H9 (cell line): ENCODE measurements at regions not wholly inside any gene's neighbourhood (a gene's known extent, or its start where the extent isn't known, plus 50 kb on each side); places are given as distances from the start of the nearest gene placed in this dataset.

ENCODE experiments used
- DNase-seq: peaks from one replicate; pipeline ENCODE4 v3.0.0-alpha.2; 2017
- H2AFZ ChIP-seq: one replicate; pipeline ENCODE4 v1.6.1; 2013; ENCODE audit warnings: mild to moderate bottlenecking, low read length, control low read depth, moderate library complexity
- H2AK5ac ChIP-seq: 2 replicates; pipeline ENCODE4 v1.6.1; 2013; ENCODE audit warnings: low read length, control low read depth, mixed read lengths; ENCODE audit not compliant: insufficient read length
- H2BK120ac ChIP-seq: one replicate; pipeline ENCODE4 v1.6.1; 2013; ENCODE audit warnings: low read depth, mild to moderate bottlenecking, low read length, control low read depth, inconsistent platforms; ENCODE audit not compliant: poor library complexity, severe bottlenecking
- H2BK12ac ChIP-seq: 2 replicates; pipeline ENCODE4 v1.6.1; 2013; ENCODE audit warnings: low read length, control low read depth, mixed read lengths, low read depth; ENCODE audit not compliant: insufficient read length
- H2BK15ac ChIP-seq: 2 replicates; pipeline ENCODE4 v1.6.1; 2013; ENCODE audit warnings: low read depth, low read length, control low read depth
- H2BK20ac ChIP-seq: one replicate; pipeline ENCODE4 v1.6.1; 2013; ENCODE audit warnings: low read depth, mild to moderate bottlenecking, low read length, control low read depth, inconsistent platforms; ENCODE audit not compliant: poor library complexity, severe bottlenecking
- H2BK5ac ChIP-seq: 2 replicates; pipeline ENCODE4 v1.6.1; 2013; ENCODE audit warnings: low read length, control low read depth, mixed read lengths; ENCODE audit not compliant: insufficient read length
- H3K14ac ChIP-seq: 2 replicates; pipeline ENCODE4 v1.6.1; 2013; ENCODE audit warnings: low read length, control low read depth; ENCODE audit not compliant: insufficient read depth
- H3K18ac ChIP-seq: 2 replicates; pipeline ENCODE4 v1.6.1; 2013; ENCODE audit warnings: low read depth, mild to moderate bottlenecking, mixed read lengths, low read length, control low read depth; ENCODE audit not compliant: insufficient read length
- H3K23ac ChIP-seq: 2 replicates; pipeline ENCODE4 v1.6.1; 2013; ENCODE audit warnings: low read length, control low read depth, mixed read lengths, low read depth; ENCODE audit not compliant: insufficient read length
- H3K23me2 ChIP-seq: 2 replicates; pipeline ENCODE4 v1.6.1; 2013; ENCODE audit warnings: low read depth, mild to moderate bottlenecking, mixed read lengths, low read length, control low read depth; ENCODE audit not compliant: insufficient read length, poor library complexity, severe bottlenecking
- H3K27ac ChIP-seq: 2 replicates; pipeline ENCODE4 v1.5.1; 2013; ENCODE audit warnings: low read length, control low read depth, mixed read lengths, low read depth; ENCODE audit not compliant: insufficient read length
- H3K27me3 ChIP-seq: 2 replicates; pipeline ENCODE4 v1.6.1; 2013; ENCODE audit warnings: low read length, control low read depth, inconsistent platforms; ENCODE audit not compliant: insufficient read depth
- H3K4ac ChIP-seq: 2 replicates; pipeline ENCODE4 v1.6.1; 2013; ENCODE audit warnings: low read depth, mild to moderate bottlenecking, control low read depth, inconsistent platforms, low read length, moderate library complexity
- H3K4me1 ChIP-seq: 2 replicates; pipeline ENCODE4 v1.6.1; 2013; ENCODE audit warnings: low read length, control low read depth, inconsistent platforms; ENCODE audit not compliant: insufficient read depth
- H3K4me2 ChIP-seq: 2 replicates; pipeline ENCODE4 v1.6.1; 2013; ENCODE audit warnings: low read length, control low read depth, mixed read lengths; ENCODE audit not compliant: insufficient read length, insufficient read depth
- H3K56ac ChIP-seq: 2 replicates; pipeline ENCODE4 v1.6.1; 2013; ENCODE audit warnings: low read depth, mild to moderate bottlenecking, mixed read lengths, low read length, control low read depth; ENCODE audit not compliant: insufficient read length
- H3K79me1 ChIP-seq: 2 replicates; pipeline ENCODE4 v1.6.1; 2013; ENCODE audit warnings: low read depth, mild to moderate bottlenecking, moderate library complexity, low read length, control low read depth, inconsistent platforms; ENCODE audit not compliant: insufficient read depth, poor library complexity, severe bottlenecking
- H3K79me2 ChIP-seq: 2 replicates; pipeline ENCODE4 v1.6.1; 2013; ENCODE audit warnings: low read length, control low read depth, inconsistent platforms; ENCODE audit not compliant: insufficient read depth
- H3K9ac ChIP-seq: 2 replicates; pipeline ENCODE4 v1.6.1; 2013; ENCODE audit warnings: low read length, control low read depth, mixed read lengths; ENCODE audit not compliant: insufficient read length; ENCODE audit errors: extremely low read depth
- H3K9me3 ChIP-seq: one replicate; pipeline ENCODE4 v1.6.1; 2013; ENCODE audit warnings: low read depth, low read length, inconsistent platforms; ENCODE audit not compliant: control insufficient read depth
- H3T11ph ChIP-seq: one replicate; pipeline ENCODE4 v1.6.1; 2013; ENCODE audit warnings: mild to moderate bottlenecking, low read length, control low read depth, inconsistent platforms
- H4K20me1 ChIP-seq: one replicate; pipeline ENCODE4 v1.6.1; 2013; ENCODE audit not compliant: control insufficient read depth, insufficient read length, insufficient read depth
- H4K5ac ChIP-seq: 2 replicates; pipeline ENCODE4 v1.6.1; 2013; ENCODE audit warnings: low read depth, mild to moderate bottlenecking, mixed read lengths, low read length, control low read depth; ENCODE audit not compliant: insufficient read length
- H4K8ac ChIP-seq: replicated peaks from 2 replicates; pipeline ENCODE4 v1.6.1; 2013; ENCODE audit warnings: low read length, control low read depth, mixed read lengths, low read depth; ENCODE audit not compliant: insufficient read length
- H4K91ac ChIP-seq: 2 replicates; pipeline ENCODE4 v1.6.1; 2013; ENCODE audit warnings: low read depth, mild to moderate bottlenecking, moderate library complexity, mixed read lengths, low read length, control low read depth; ENCODE audit not compliant: insufficient read length
- H3K27ac Mint-ChIP-seq, 3 experiments: 2 replicates in 2 of 3; 3 replicates in 1 of 3; pipeline ENCODE4 v1.8.0; 2020 to 2021; ENCODE audit warnings: mixed read lengths in 3 of 3, mild to moderate bottlenecking in 1 of 3, moderate library complexity in 1 of 3
- H3K27me3 Mint-ChIP-seq: 2 replicates; pipeline ENCODE4 v1.8.0; 2021; ENCODE audit warnings: low read depth, mild to moderate bottlenecking, moderate library complexity, mixed read lengths
- H3K36me3 Mint-ChIP-seq, 3 experiments: 2 replicates in 2 of 3; 3 replicates in 1 of 3; pipeline ENCODE4 v1.8.0; 2020 to 2021; ENCODE audit warnings: low read depth in 3 of 3, mixed read lengths in 3 of 3; ENCODE audit not compliant: insufficient read depth in 1 of 3
- H3K4me1 Mint-ChIP-seq, 2 experiments: 2 replicates each; pipeline ENCODE4 v1.8.0; 2020; ENCODE audit warnings: mixed read lengths in 2 of 2
- H3K4me3 Mint-ChIP-seq, 2 experiments: 2 replicates in 1 of 2; 3 replicates in 1 of 2; pipeline ENCODE4 v1.8.0; 2020 to 2021; ENCODE audit warnings: mild to moderate bottlenecking in 2 of 2, mixed read lengths in 2 of 2, moderate library complexity in 1 of 2
- H3K9me3 Mint-ChIP-seq, 2 experiments: 2 replicates in 1 of 2; 3 replicates in 1 of 2; pipeline ENCODE4 v1.8.0; 2020; ENCODE audit warnings: mild to moderate bottlenecking in 2 of 2, mixed read lengths in 2 of 2, moderate library complexity in 1 of 2
- WGBS: extraction: QIAGEN DNeasy Blood & Tissue Kit; methylation state at CpG from one replicate; pipeline ENCODE4 v1.1.7; 2013; ENCODE audit warnings: missing lambda C conversion rate, low lambda C conversion rate, mixed read lengths; ENCODE audit not compliant: insufficient read length; ENCODE audit errors: extremely low coverage; 5-methylcytosine and 5-hydroxymethylcytosine counted together
- TF ChIP-seq, protein P1 (sequence below): fragments of 200-600 bp; sonication (generic); conservative IDR thresholded peaks from 3 replicates; pipeline ENCODE4 v1.8.0; 2021; ENCODE audit warnings: antibody characterized with exemption, mild to moderate bottlenecking

DNA sequence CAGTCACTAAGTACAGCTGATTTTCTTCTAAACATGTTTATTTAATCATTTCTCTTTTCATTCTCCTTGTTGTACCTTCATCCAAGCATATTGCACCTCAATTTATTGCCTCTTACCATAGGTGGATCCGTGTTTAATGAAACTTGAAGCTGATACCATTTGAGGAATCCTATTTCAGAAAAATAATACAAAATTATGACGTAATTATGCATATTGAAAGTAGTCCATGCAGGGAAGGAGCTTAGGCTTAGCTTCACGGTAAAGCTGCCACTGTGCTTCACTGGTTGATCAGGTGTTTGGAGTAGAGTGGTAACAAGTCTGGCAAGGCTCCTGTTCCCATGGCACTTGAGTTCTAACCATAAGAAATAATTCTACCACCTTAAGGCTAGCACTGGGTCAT, 61.0 kb upstream of the CLEC14A start:
- Mint-ChIP-seq H3K27ac (no peak overlapping the region), H3K4me1 (no peaks in the 10 kb centered on the region; a peak in 1 of 4 replicates), H3K27me3 (peaks cover 32% of the 10 kb centered on the region), H3K36me3 (peaks cover 0 to 12% (median 5%) of the 10 kb centered on the region in 3 experiments; a peak in 3 of 7 replicates), H3K4me3 (no peak overlapping the region), H3K9me3 (peaks cover 8 to 9% of the 10 kb centered on the region in 2 experiments; a peak in 2 of 5 replicates)
- H3K79me1 ChIP-seq, result no peaks in the 10 kb centered on the region
- no peak overlapping the region for H2BK15ac ChIP-seq
- H2AFZ ChIP-seq, result no peak overlapping the region
- H3K4me1 ChIP-seq, result no peaks in the 10 kb centered on the region
- H3K79me2 ChIP-seq, result no peaks in the 10 kb centered on the region
- no peak overlapping the region for H2BK20ac ChIP-seq
- no peak overlapping the region for H2BK5ac ChIP-seq
- no peak overlapping the region for H3T11ph ChIP-seq
- H4K5ac ChIP-seq, result no peak overlapping the region
- H3K27ac ChIP-seq, result no peak overlapping the region
- no peak overlapping the region for H3K23ac ChIP-seq
- TF ChIP-seq, protein P1, sequence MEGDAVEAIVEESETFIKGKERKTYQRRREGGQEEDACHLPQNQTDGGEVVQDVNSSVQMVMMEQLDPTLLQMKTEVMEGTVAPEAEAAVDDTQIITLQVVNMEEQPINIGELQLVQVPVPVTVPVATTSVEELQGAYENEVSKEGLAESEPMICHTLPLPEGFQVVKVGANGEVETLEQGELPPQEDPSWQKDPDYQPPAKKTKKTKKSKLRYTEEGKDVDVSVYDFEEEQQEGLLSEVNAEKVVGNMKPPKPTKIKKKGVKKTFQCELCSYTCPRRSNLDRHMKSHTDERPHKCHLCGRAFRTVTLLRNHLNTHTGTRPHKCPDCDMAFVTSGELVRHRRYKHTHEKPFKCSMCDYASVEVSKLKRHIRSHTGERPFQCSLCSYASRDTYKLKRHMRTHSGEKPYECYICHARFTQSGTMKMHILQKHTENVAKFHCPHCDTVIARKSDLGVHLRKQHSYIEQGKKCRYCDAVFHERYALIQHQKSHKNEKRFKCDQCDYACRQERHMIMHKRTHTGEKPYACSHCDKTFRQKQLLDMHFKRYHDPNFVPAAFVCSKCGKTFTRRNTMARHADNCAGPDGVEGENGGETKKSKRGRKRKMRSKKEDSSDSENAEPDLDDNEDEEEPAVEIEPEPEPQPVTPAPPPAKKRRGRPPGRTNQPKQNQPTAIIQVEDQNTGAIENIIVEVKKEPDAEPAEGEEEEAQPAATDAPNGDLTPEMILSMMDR, result no peak
- no peak for DNase-seq
- no peak overlapping the region for H4K91ac ChIP-seq
- H2AK5ac ChIP-seq, result no peak overlapping the region
- H2BK12ac ChIP-seq, result no peak overlapping the region
- H3K4me2 ChIP-seq, result no peak overlapping the region
- H3K9me3 ChIP-seq, result no peaks in the 10 kb centered on the region
- H3K27me3 ChIP-seq, result no peaks in the 10 kb centered on the region
- H3K23me2 ChIP-seq, result no peaks in the 10 kb centered on the region
- no peak overlapping the region for H3K9ac ChIP-seq
- H2BK120ac ChIP-seq, result no peak overlapping the region
- no peaks in the 10 kb centered on the region for H4K20me1 ChIP-seq
- WGBS, result no CpG with 5 or more reads among the region's 3 CpGs
- no peak overlapping the region for H3K14ac ChIP-seq
- no peak overlapping the region for H3K4ac ChIP-seq
- H3K56ac ChIP-seq, result no peak overlapping the region
- H3K18ac ChIP-seq, result no peak overlapping the region
- no peak overlapping the region for H4K8ac ChIP-seq
